Tibial nerve (tissue), 4 donors: ENCODE measurements at regions not wholly inside any gene's neighbourhood (a gene's known extent, or its start where the extent isn't known, plus 50 kb on each side); places are given as distances from the start of the nearest gene placed in this dataset.

Experiments used
- DNase-seq, 2 donors: peaks; one replicate each; pipeline ENCODE4 v3.0.0-alpha.2; 2019; ENCODE audit warnings: low spot score in 2 of 2
- H3K27ac ChIP-seq, 4 donors: fragments of 200-600 bp; sonication (generic) in 3 of 4; one replicate each; pipeline ENCODE4 v1.5.1; 2017 to 2019; ENCODE audit warnings: mild to moderate bottlenecking in 1 of 4
- H3K27me3 ChIP-seq, 2 donors: fragments of 200-600 bp; sonication (generic) in 1 of 2; one replicate each; pipeline versions ENCODE4 v1.5.1 to v1.6.0; 2017 to 2019
- H3K36me3 ChIP-seq, 3 donors: fragments of 200-600 bp; sonication (generic); one replicate each; pipeline ENCODE4 v1.5.1; 2018 to 2019
- H3K4me1 ChIP-seq, 4 donors: fragments of 200-600 bp; sonication (generic) in 3 of 4; one replicate each; pipeline ENCODE4 v1.5.1; 2017 to 2019
- H3K4me3 ChIP-seq, 4 donors: fragments of 200-600 bp; sonication (generic) in 3 of 4; one replicate each; pipeline ENCODE4 v1.5.1; 2017 to 2019; ENCODE audit warnings: mild to moderate bottlenecking in 1 of 4, moderate library complexity in 1 of 4
- H3K9me3 ChIP-seq, 4 donors: fragments of 200-600 bp; sonication (generic) in 3 of 4; one replicate each; pipeline ENCODE4 v1.5.1; 2017 to 2019
- CTCF ChIP-seq, 5 experiments: fragments of 200-600 bp in 3 of 5; fragments of 450-650 bp in 2 of 5; sonication (generic) in 3 of 5; IDR thresholded peaks; one replicate each; pipeline ENCODE4 v1.5.1; 2016 to 2019; ENCODE audit warnings: antibody characterized with exemption in 5 of 5, mild to moderate bottlenecking in 3 of 5, moderate library complexity in 2 of 5
- EP300 ChIP-seq, 2 donors: sonication (generic); formaldehyde crosslinking; IDR thresholded peaks; one replicate each; pipeline ENCODE4 v1.6.1; 2017; ENCODE audit warnings: antibody characterized with exemption in 2 of 2, mild to moderate bottlenecking in 1 of 2
- POLR2A ChIP-seq, 2 donors: fragments of 450-650 bp; IDR thresholded peaks; one replicate each; pipeline ENCODE4 v1.6.1; 2017; ENCODE audit warnings: antibody characterized with exemption in 2 of 2, mild to moderate bottlenecking in 2 of 2, moderate library complexity in 2 of 2
- WGBS, 2 donors: methylation state at CpG; one replicate each; pipeline ENCODE4 v1.1.5; 2018; 5-methylcytosine and 5-hydroxymethylcytosine counted together

- Histone ChIP-seq H3K9me3 (no peaks in the 10 kb centered on the region), H3K4me3 (no peak overlapping the region), H3K4me1 (peaks cover 0 to 17% (median 0%) of the 10 kb centered on the region in 4 donors), H3K36me3 (no peaks in the 10 kb centered on the region), H3K27ac (no peak overlapping the region), H3K27me3 (peaks cover 0 to 98% of the 10 kb centered on the region in 2 donors)
- WGBS, 2 donors: 2 to 6% methylated on average over 7 of the region's 7 CpGs
- TF ChIP-seq POLR2A (IDR thresholded peaks at IDR 0.05) (no peak), EP300 (IDR thresholded peaks at IDR 0.05) (no peak), CTCF (IDR thresholded peaks at IDR 0.05) (no peak)
- DNase-seq: no peak
These were observed 111.9 kb downstream of the TRIM27 start for GRCh38 chr6:28811873-28812272.

- H3K4me3 ChIP-seq: no peak overlapping the region
- no peaks in the 10 kb centered on the region for H3K36me3 ChIP-seq
- no peak for DNase-seq
- no peak overlapping the region for H3K27ac ChIP-seq
- H3K9me3 ChIP-seq: no peaks in the 10 kb centered on the region
- WGBS, 2 donors: 7 to 8% methylated on average over 29 of the region's 29 CpGs
- H3K27me3 ChIP-seq: peaks cover 0 to 100% of the 10 kb centered on the region in 2 donors
- H3K4me1 ChIP-seq: peaks cover 0 to 14% (median 0%) of the 10 kb centered on the region in 4 donors
- TF ChIP-seq EP300 (IDR thresholded peaks at IDR 0.05): no peak
- no peak for TF ChIP-seq CTCF (IDR thresholded peaks at IDR 0.05)
- no peak for TF ChIP-seq POLR2A (IDR thresholded peaks at IDR 0.05)
These were observed 110.8 kb downstream of the TRIM27 start for GRCh38 chr6:28812778-28813569.

- TF ChIP-seq CTCF (IDR thresholded peaks at IDR 0.05): no peak
- no peaks in the 10 kb centered on the region for H3K36me3 ChIP-seq
These were observed 109.5 kb downstream of the TRIM27 start for GRCh38 chr6:28814032-28814976.

GRCh38 chr6:28816339-28816908 is 107.4 kb downstream of the TRIM27 start:
- Histone ChIP-seq H3K4me3 (no peak overlapping the region), H3K9me3 (no peaks in the 10 kb centered on the region), H3K27ac (no peak overlapping the region), H3K4me1 (no peaks in the 10 kb centered on the region), H3K27me3 (peaks cover 0 to 100% of the 10 kb centered on the region in 2 donors), H3K36me3 (no peaks in the 10 kb centered on the region)
- 6 to 7% methylated on average over 15 of the region's 15 CpGs for WGBS, 2 donors
- no peak for DNase-seq
- TF ChIP-seq EP300 (IDR thresholded peaks at IDR 0.05) (no peak), POLR2A (IDR thresholded peaks at IDR 0.05) (no peak), CTCF (IDR thresholded peaks at IDR 0.05) (no peak)

More at GRCh38 chr6:28814032-28814976, 109.5 kb downstream of the TRIM27 start:
- Histone ChIP-seq H3K9me3 (no peaks in the 10 kb centered on the region), H3K27me3 (peaks cover 0 to 100% of the 10 kb centered on the region in 2 donors), H3K4me1 (peaks cover 0 to 14% (median 0%) of the 10 kb centered on the region in 4 donors), H3K4me3 (no peak overlapping the region), H3K27ac (no peak overlapping the region)
- 3% methylated on average over 48 to 49 of the region's 49 CpGs for WGBS, 2 donors
- no peak for DNase-seq
